ENCODE measurements at regions not wholly inside any gene's neighbourhood (a gene's known extent, or its start where the extent isn't known, plus 50 kb on each side); places are given as distances from the start of the nearest gene placed in this dataset.

- no peak for TF ChIP-seq CTCF (IDR thresholded peaks at IDR 0.05)
- no peak for TF ChIP-seq POLR2A (IDR thresholded peaks at IDR 0.05)
These were observed 191.1 kb downstream of the TTLL2 start for GRCh38 chr6:167515873-167516507.
